Activated CD4-positive, alpha-beta T cell treated with anti-CD3 and anti-CD28 coated beads, Interleukin-2, amount 10 ng/mL, durations not matched to agents 24 days and 14 days (primary cell): ENCODE measurements at regions not wholly inside any gene's neighbourhood (a gene's known extent, or its start where the extent isn't known, plus 50 kb on each side); places are given as distances from the start of the nearest gene placed in this dataset.

ENCODE experiments used
- DNase-seq: peaks from one replicate; pipeline ENCODE4 v3.0.0; 2022
- H3K27ac Mint-ChIP-seq: one replicate; pipeline ENCODE4 v1.8.0; 2022; ENCODE audit warnings: mild to moderate bottlenecking, mixed read lengths
- H3K27me3 Mint-ChIP-seq: one replicate; pipeline ENCODE4 v1.8.0; 2022; ENCODE audit warnings: mixed read lengths
- H3K36me3 Mint-ChIP-seq: one replicate; pipeline ENCODE4 v1.8.0; 2022; ENCODE audit warnings: low read depth, mild to moderate bottlenecking, mixed read lengths
- H3K4me1 Mint-ChIP-seq: one replicate; pipeline ENCODE4 v1.8.0; 2021; ENCODE audit warnings: mixed read lengths
- H3K4me3 Mint-ChIP-seq: one replicate; pipeline ENCODE4 v1.8.0; 2022; ENCODE audit warnings: mild to moderate bottlenecking, moderate library complexity, mixed read lengths
- H3K9me3 Mint-ChIP-seq: one replicate; pipeline ENCODE4 v1.8.0; 2021; ENCODE audit warnings: mixed read lengths
- intact Hi-C: fragments of 100-400 bp; cut with micrococcal nuclease; formaldehyde crosslinking; loops from one replicate; pipeline ENCODE4 v1.15.1; 2023

DNA sequence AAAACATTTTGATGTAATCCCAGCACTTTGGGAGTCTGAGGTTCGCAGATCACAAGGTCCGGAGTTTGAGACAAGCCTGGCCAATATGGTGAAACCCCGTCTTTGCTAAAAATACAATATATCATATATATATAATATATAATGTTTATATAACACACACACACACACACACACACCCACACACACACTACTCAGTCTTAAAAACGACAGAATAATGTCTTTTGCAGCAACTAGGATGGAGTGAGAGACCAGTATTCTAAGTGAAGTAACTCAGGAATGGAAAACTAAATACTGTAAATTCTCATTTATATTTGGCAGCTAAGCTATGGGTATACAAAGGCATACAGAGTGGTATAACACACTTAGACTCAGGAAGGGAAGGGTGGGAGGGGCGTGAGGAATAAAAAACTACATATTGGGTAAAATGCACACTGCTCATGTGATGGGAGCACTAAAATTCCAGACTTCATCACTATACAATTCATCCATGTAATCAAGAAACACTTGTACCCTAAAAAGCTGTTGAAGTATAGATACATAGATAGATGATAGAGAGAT lies 231.2 kb upstream of the SEMA3A start:
- no peak overlapping the region for H3K4me3 Mint-ChIP-seq
- H3K9me3 Mint-ChIP-seq: no peaks in the 10 kb centered on the region
- H3K27ac Mint-ChIP-seq: no peak overlapping the region
- no peaks in the 10 kb centered on the region for H3K36me3 Mint-ChIP-seq
- intact Hi-C loops: no loop called here
- no peak for DNase-seq
- H3K27me3 Mint-ChIP-seq: no peaks in the 10 kb centered on the region
- H3K4me1 Mint-ChIP-seq: no peaks in the 10 kb centered on the region

DNA sequence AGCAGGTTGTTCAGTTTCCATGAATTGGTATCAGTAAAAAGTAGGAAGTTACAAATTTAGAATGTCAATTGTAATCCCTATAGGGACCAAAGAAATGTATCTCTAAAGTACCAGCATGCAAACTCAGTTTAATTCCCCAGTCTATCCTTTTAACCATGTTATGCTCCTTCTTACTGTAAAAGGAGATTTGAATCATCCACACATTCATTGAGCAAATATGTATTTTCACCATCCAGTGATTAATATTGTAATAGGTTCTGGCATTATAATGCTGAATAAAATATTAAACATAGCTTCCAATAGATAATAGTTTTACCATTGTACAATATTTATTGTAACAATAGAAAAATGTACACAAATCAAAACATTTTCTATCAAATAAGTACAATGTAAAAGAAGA lies 228.2 kb upstream of the SEMA3A start:
- H3K36me3 Mint-ChIP-seq: no peaks in the 10 kb centered on the region
- H3K27ac Mint-ChIP-seq: no peak overlapping the region
- H3K4me3 Mint-ChIP-seq: no peak overlapping the region
- intact Hi-C loops: no loop called here
- no peaks in the 10 kb centered on the region for H3K27me3 Mint-ChIP-seq
- no peaks in the 10 kb centered on the region for H3K9me3 Mint-ChIP-seq
- H3K4me1 Mint-ChIP-seq: no peaks in the 10 kb centered on the region
- DNase-seq: no peak

GRCh38 chr7:84412161-84412969 lies 217.8 kb upstream of the SEMA3A start:
- H3K27ac Mint-ChIP-seq: no peak overlapping the region
- intact Hi-C loops: no loop called here
- DNase-seq: no peak
- no peak overlapping the region for H3K4me3 Mint-ChIP-seq
- no peaks in the 10 kb centered on the region for H3K9me3 Mint-ChIP-seq
- H3K36me3 Mint-ChIP-seq: no peaks in the 10 kb centered on the region
- no peaks in the 10 kb centered on the region for H3K4me1 Mint-ChIP-seq
- no peaks in the 10 kb centered on the region for H3K27me3 Mint-ChIP-seq

DNA sequence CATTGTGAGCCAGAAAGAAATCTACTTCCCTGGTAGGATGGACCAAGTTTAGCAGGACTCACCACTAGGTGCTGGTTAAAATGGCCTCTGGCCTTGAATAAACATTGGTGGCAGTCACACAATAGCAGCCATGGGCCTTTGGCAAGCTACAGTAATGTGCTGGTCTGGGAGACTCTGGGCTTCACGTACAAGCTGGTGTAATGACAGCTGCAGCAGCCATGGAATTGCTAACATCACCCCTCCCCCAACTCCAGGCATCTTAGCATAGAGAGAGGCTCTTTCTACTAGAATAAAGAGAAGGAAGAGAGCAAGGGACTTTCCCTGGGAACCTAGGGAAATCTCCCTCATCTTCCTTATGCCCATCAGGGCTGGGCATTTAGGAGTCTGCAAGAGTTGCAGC lies 205.1 kb upstream of the SEMA3A start:
- no peak for DNase-seq
- Mint-ChIP-seq H3K27ac (no peak overlapping the region), H3K4me3 (no peak overlapping the region), H3K4me1 (no peaks in the 10 kb centered on the region), H3K36me3 (no peaks in the 10 kb centered on the region), H3K27me3 (no peaks in the 10 kb centered on the region), H3K9me3 (peaks cover 5% of the 10 kb centered on the region)
- intact Hi-C loops: no loop called here

- Mint-ChIP-seq H3K27me3 (no peaks in the 10 kb centered on the region), H3K36me3 (no peaks in the 10 kb centered on the region), H3K4me3 (no peak overlapping the region), H3K9me3 (no peaks in the 10 kb centered on the region), H3K4me1 (peaks cover under 1% of the 10 kb centered on the region), H3K27ac (no peak overlapping the region)
- no peak for DNase-seq
- intact Hi-C loops: no loop called here
Observed at GRCh38 chr7:84394219-84394618, 199.6 kb upstream of the SEMA3A start.

GRCh38 chr7:84393786-84394185 lies 199.2 kb upstream of the SEMA3A start:
- Mint-ChIP-seq H3K36me3 (no peaks in the 10 kb centered on the region), H3K27ac (no peak overlapping the region), H3K4me3 (no peak overlapping the region), H3K9me3 (no peaks in the 10 kb centered on the region), H3K4me1 (peaks cover 2% of the 10 kb centered on the region), H3K27me3 (no peaks in the 10 kb centered on the region)
- intact Hi-C loops: no loop called here
- DNase-seq: no peak

DNA sequence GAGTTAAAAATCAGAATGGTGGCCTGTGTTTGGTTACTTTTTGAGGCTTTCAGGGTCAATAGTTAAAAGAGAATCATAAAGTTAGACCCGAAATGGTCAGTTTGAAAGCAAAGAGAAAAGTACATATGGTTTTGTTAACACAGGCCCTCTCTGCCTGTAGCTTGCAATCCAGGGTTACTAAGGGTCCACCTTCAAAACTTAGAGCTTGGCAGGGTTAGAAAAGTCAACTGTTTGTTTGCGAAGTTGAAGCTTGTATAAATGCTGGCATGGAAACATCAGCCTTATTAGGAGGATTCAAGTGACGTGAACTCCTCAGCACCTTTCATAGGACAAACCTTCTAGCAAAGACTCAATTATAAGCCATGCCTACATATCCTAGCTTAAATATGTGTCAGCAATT lies 196.3 kb upstream of the SEMA3A start:
- no peak overlapping the region for H3K27ac Mint-ChIP-seq
- intact Hi-C loops: no loop called here
- H3K36me3 Mint-ChIP-seq: no peaks in the 10 kb centered on the region
- H3K4me1 Mint-ChIP-seq: peaks cover 2% of the 10 kb centered on the region
- no peak for DNase-seq
- no peaks in the 10 kb centered on the region for H3K27me3 Mint-ChIP-seq
- no peaks in the 10 kb centered on the region for H3K9me3 Mint-ChIP-seq
- H3K4me3 Mint-ChIP-seq: no peak overlapping the region

DNA sequence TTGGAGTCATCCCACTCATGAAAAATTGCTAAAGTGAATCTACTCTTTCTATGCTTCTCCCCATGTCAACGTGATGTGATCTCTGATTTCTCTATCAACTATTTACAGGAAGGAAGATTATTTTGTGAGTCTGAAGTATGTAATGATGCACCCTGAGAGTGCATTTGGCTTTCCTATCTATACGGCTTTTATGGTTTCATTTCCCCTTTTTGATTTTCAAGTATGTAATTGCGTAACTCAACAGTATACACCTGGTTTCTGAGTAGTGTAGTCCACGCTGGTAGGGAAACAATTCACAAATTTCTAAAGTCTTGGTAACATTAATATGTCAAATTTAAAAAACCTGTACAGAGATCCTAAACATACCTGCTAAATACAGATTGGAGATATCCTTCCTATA lies 194.7 kb upstream of the SEMA3A start:
- H3K4me3 Mint-ChIP-seq: no peak overlapping the region
- H3K27ac Mint-ChIP-seq: no peak overlapping the region
- no peak for DNase-seq
- no peaks in the 10 kb centered on the region for H3K27me3 Mint-ChIP-seq
- H3K4me1 Mint-ChIP-seq: peaks cover 2% of the 10 kb centered on the region
- intact Hi-C loops: no loop called here
- no peaks in the 10 kb centered on the region for H3K9me3 Mint-ChIP-seq
- H3K36me3 Mint-ChIP-seq: no peaks in the 10 kb centered on the region

DNA sequence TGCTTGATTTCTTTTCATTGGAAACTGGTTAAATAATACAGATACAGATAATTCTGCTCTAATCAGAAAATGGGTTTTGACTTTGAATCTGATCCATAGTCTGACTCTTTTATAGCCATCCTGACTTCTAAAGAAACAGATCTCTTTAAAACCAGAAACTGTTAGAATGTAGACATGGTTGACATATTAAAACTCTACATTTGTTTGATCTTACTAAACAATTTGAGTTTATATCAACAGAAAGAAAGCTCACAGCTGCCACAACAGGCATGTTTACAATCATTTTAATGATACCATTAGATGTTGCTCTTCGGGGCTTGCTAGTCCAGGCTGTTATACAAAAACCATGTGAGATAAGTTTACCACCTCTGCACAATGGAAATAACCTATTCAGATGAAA lies 193.0 kb upstream of the SEMA3A start:
- Mint-ChIP-seq H3K36me3 (no peaks in the 10 kb centered on the region), H3K27me3 (no peaks in the 10 kb centered on the region), H3K4me3 (no peak overlapping the region), H3K9me3 (no peaks in the 10 kb centered on the region), H3K27ac (no peak overlapping the region), H3K4me1 (peaks cover 2% of the 10 kb centered on the region)
- DNase-seq: no peak
- intact Hi-C loops: no loop called here

- no peak for DNase-seq
- Mint-ChIP-seq H3K9me3 (no peaks in the 10 kb centered on the region), H3K4me1 (peaks cover 2% of the 10 kb centered on the region), H3K27ac (no peak overlapping the region), H3K36me3 (no peaks in the 10 kb centered on the region), H3K4me3 (no peak overlapping the region), H3K27me3 (no peaks in the 10 kb centered on the region)
- intact Hi-C loops: no loop called here
Observed at GRCh38 chr7:84384417-84384816, 189.8 kb upstream of the SEMA3A start.

GRCh38 chr7:84379446-84379845 lies 184.9 kb upstream of the SEMA3A start:
- intact Hi-C loops: no loop called here

GRCh38 chr7:84372712-84373111 lies 178.1 kb upstream of the SEMA3A start:
- intact Hi-C loops: no loop called here
- H3K9me3 Mint-ChIP-seq: no peaks in the 10 kb centered on the region

More at GRCh38 chr7:84379446-84379845, 184.9 kb upstream of the SEMA3A start:
- no peaks in the 10 kb centered on the region for H3K27me3 Mint-ChIP-seq
- H3K4me1 Mint-ChIP-seq: no peaks in the 10 kb centered on the region
- DNase-seq: no peak
- no peak overlapping the region for H3K4me3 Mint-ChIP-seq
- H3K9me3 Mint-ChIP-seq: no peaks in the 10 kb centered on the region
- no peaks in the 10 kb centered on the region for H3K36me3 Mint-ChIP-seq
- no peak overlapping the region for H3K27ac Mint-ChIP-seq

GRCh38 chr7:84372155-84372621 lies 177.6 kb upstream of the SEMA3A start:
- Mint-ChIP-seq H3K27ac (no peak overlapping the region), H3K36me3 (no peaks in the 10 kb centered on the region), H3K4me3 (no peak overlapping the region), H3K9me3 (no peaks in the 10 kb centered on the region), H3K4me1 (no peaks in the 10 kb centered on the region), H3K27me3 (no peaks in the 10 kb centered on the region)
- intact Hi-C loops: no loop called here
- DNase-seq: no peak

More at GRCh38 chr7:84372712-84373111, 178.1 kb upstream of the SEMA3A start:
- Mint-ChIP-seq H3K4me3 (no peak overlapping the region), H3K36me3 (no peaks in the 10 kb centered on the region), H3K4me1 (no peaks in the 10 kb centered on the region), H3K27me3 (no peaks in the 10 kb centered on the region), H3K27ac (no peak overlapping the region)
- DNase-seq: no peak

- Mint-ChIP-seq H3K9me3 (no peaks in the 10 kb centered on the region), H3K4me3 (no peak overlapping the region), H3K27me3 (no peaks in the 10 kb centered on the region), H3K27ac (no peak overlapping the region), H3K36me3 (no peaks in the 10 kb centered on the region), H3K4me1 (no peaks in the 10 kb centered on the region)
- no peak for DNase-seq
- intact Hi-C loops: no loop called here
Observed at GRCh38 chr7:84370114-84370513, 175.5 kb upstream of the SEMA3A start.

DNA sequence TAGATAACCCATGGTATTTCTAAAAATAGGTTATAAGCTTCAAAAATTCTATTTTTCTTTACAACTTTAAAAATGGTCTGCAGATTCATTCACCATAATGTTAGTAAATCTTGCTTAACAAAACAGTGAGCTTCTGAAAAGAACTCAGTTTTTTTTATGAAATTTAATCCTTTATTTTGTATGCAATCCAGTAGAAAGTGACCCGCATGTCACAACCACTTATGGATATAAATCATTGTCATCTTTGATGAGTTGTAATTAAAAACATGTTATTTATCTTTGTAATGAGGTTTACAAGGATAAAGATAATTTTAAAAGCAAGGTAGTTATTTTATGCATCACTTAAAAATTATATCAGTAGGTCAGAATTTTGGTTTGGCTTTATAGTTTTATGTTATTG lies 173.5 kb upstream of the SEMA3A start:
- no peaks in the 10 kb centered on the region for H3K4me1 Mint-ChIP-seq
- intact Hi-C loops: no loop called here
- no peaks in the 10 kb centered on the region for H3K36me3 Mint-ChIP-seq
- H3K27ac Mint-ChIP-seq: no peak overlapping the region
- no peak overlapping the region for H3K4me3 Mint-ChIP-seq
- no peaks in the 10 kb centered on the region for H3K27me3 Mint-ChIP-seq
- no peak for DNase-seq
- H3K9me3 Mint-ChIP-seq: no peaks in the 10 kb centered on the region
